HepG2 (cell line): ENCODE measurements at regions not wholly inside any gene's neighbourhood (a gene's known extent, or its start where the extent isn't known, plus 50 kb on each side); places are given as distances from the start of the nearest gene placed in this dataset.

ENCODE experiments used
- ATAC-seq: fragments of 200-7000 bp; cut with Tn5 transposase; 3 replicates; pipeline ENCODE4 v1.9.1; 2020; ENCODE audit warnings: mild to moderate bottlenecking, moderate library complexity
- BruUV-seq: library from RNA; stranded (reverse); fragments of 400-500 nt; replicated peaks from 2 replicates; lab custom pipeline; 2021; lab: Mats Ljungman, UMichigan
- CTCF ChIA-PET: fragments of 300-600 bp; formaldehyde crosslinking; extraction: SDS; loops from one replicate; lab custom pipeline; 2021; ENCODE audit warnings: low total read pairs, inconsistent platforms, low intra/inter-chr PET ratio; lab: Yijun Ruan, JAX
- POLR2A ChIA-PET: fragments of 350-600 bp; sonication (Branson Sonifier 250); formaldehyde crosslinking; loops from one replicate; lab custom pipeline; 2020; ENCODE audit warnings: antibody characterized with exemption, inconsistent platforms; lab: Yijun Ruan, JAX
- DNase-seq: peaks from one replicate; pipeline ENCODE4 v3.0.0-alpha.2; 2015; ENCODE audit warnings: low spot score
- FAIRE-seq: peaks from 3 replicates; lab custom pipeline; 2011; peaks lifted over from hg19 to GRCh38; lab: Jason Lieb, UNC
- H2AFZ ChIP-seq: one replicate; pipeline ENCODE4 v1.6.1; 2011; ENCODE audit warnings: low read length, inconsistent platforms
- H3K27ac ChIP-seq: fragments of 300-600 bp; 3 replicates; pipeline ENCODE4 v1.8.0; 2011; ENCODE audit warnings: mixed run types, mild to moderate bottlenecking, mixed read lengths, low read length, inconsistent platforms; ENCODE audit not compliant: insufficient read depth; ENCODE audit errors: extremely low read length
- H3K27me3 ChIP-seq, 2 experiments: fragments of 200-600 bp in 1 of 2; 2 replicates in 1 of 2; 3 replicates in 1 of 2; pipeline versions ENCODE4 v1.6.0 to v1.8.0; 2011; ENCODE audit warnings: low read length in 2 of 2, mild to moderate bottlenecking in 2 of 2, moderate library complexity in 2 of 2, inconsistent platforms in 1 of 2; ENCODE audit not compliant: insufficient read depth in 2 of 2, control insufficient read depth in 1 of 2
- H3K36me3 ChIP-seq, 2 experiments: fragments of 200-600 bp in 1 of 2; replicated peaks in 1 of 2; 2 replicates in 1 of 2; 3 replicates in 1 of 2; pipeline versions ENCODE4 v1.5.1 to v1.8.0; 2011; ENCODE audit warnings: low read length in 2 of 2, inconsistent platforms in 1 of 2; ENCODE audit not compliant: insufficient read depth in 2 of 2, control insufficient read depth in 1 of 2
- H3K4me1 ChIP-seq: 2 replicates; pipeline ENCODE4 v1.5.1; 2012; ENCODE audit warnings: low read length, inconsistent platforms; ENCODE audit not compliant: insufficient read depth
- H3K4me2 ChIP-seq: 2 replicates; pipeline ENCODE4 v1.6.0; 2011; ENCODE audit warnings: low read depth, low read length, inconsistent platforms
- H3K4me3 ChIP-seq, 3 experiments: fragments of 200-600 bp in 1 of 3; sonication (generic), shearing (Covaris generic) in 1 of 3; replicated peaks in 1 of 3; 2 replicates each; pipeline ENCODE4 v1.5.1; 2011 to 2016; ENCODE audit warnings: low read length in 3 of 3, inconsistent platforms in 2 of 3, low read depth in 2 of 3, mild to moderate bottlenecking in 2 of 3, control low read depth in 1 of 3, mixed read lengths in 1 of 3; ENCODE audit not compliant: insufficient read depth in 1 of 3
- H3K79me2 ChIP-seq: one replicate; pipeline ENCODE4 v1.6.1; 2011; ENCODE audit warnings: low read length, inconsistent platforms; ENCODE audit not compliant: insufficient read depth
- H3K9ac ChIP-seq: 2 replicates; pipeline ENCODE4 v1.6.0; 2011; ENCODE audit warnings: mild to moderate bottlenecking, low read depth, low read length, inconsistent platforms; ENCODE audit not compliant: insufficient read depth
- H3K9me3 ChIP-seq: 2 replicates; pipeline ENCODE4 v1.5.1; 2012; ENCODE audit warnings: mild to moderate bottlenecking, low read length
- H4K20me1 ChIP-seq: 2 replicates; pipeline ENCODE4 v1.6.0; 2011; ENCODE audit warnings: inconsistent platforms, mild to moderate bottlenecking, low read length, moderate library complexity; ENCODE audit not compliant: insufficient read depth
- ATM ChIP-seq: fragments of 450-650 bp; IDR thresholded peaks from 2 replicates; pipeline ENCODE4 v1.7.1; 2017; ENCODE audit warnings: mild to moderate bottlenecking, borderline replicate concordance
- HMG20A ChIP-seq: IDR thresholded peaks from 2 replicates; pipeline ENCODE4 v1.6.1; 2016; ENCODE audit warnings: borderline replicate concordance
- HOXD1 ChIP-seq: sonication (generic); formaldehyde crosslinking; IDR thresholded peaks from 2 replicates; pipeline ENCODE4 v1.5.0; 2020; ENCODE audit warnings: missing genetic modification reagents
- POGZ ChIP-seq: sonication (generic); formaldehyde crosslinking; IDR thresholded peaks from 2 replicates; pipeline ENCODE4 v1.4.0; 2020; ENCODE audit warnings: mild to moderate bottlenecking, missing genetic modification reagents
- STAT6 ChIP-seq: sonication (generic); formaldehyde crosslinking; IDR thresholded peaks from 2 replicates; pipeline ENCODE4 v1.4.0; 2020; ENCODE audit warnings: missing genetic modification reagents, mild to moderate bottlenecking, borderline replicate concordance
- TP53 ChIP-seq: sonication (generic); formaldehyde crosslinking; conservative IDR thresholded peaks from 2 replicates; pipeline ENCODE4 v1.4.0; 2020; ENCODE audit warnings: missing genetic modification reagents
- ZMAT3 ChIP-seq: sonication (generic); formaldehyde crosslinking; conservative IDR thresholded peaks from 2 replicates; pipeline ENCODE4 v1.7.0; 2021; ENCODE audit warnings: missing genetic modification reagents
- ZNF224 ChIP-seq: sonication (generic); formaldehyde crosslinking; IDR thresholded peaks from 2 replicates; pipeline ENCODE4 v1.5.0; 2020; ENCODE audit warnings: mild to moderate bottlenecking, missing genetic modification reagents
- ZNF253 ChIP-seq: sonication (generic); formaldehyde crosslinking; IDR thresholded peaks from 2 replicates; pipeline ENCODE4 v1.8.0; 2022; ENCODE audit warnings: mild to moderate bottlenecking, missing genetic modification reagents, borderline replicate concordance
- ZNF337 ChIP-seq: sonication (generic); formaldehyde crosslinking; IDR thresholded peaks from 2 replicates; pipeline ENCODE4 v1.5.1; 2020; ENCODE audit warnings: missing genetic modification reagents, low read depth, mild to moderate bottlenecking, borderline replicate concordance
- ZNF510 ChIP-seq: sonication (generic); formaldehyde crosslinking; IDR thresholded peaks from 2 replicates; pipeline ENCODE4 v1.4.0; 2020; ENCODE audit warnings: low read depth, mild to moderate bottlenecking, missing genetic modification reagents
- ZNF513 ChIP-seq: sonication (generic); formaldehyde crosslinking; conservative IDR thresholded peaks from 2 replicates; pipeline ENCODE4 v1.5.0; 2020; ENCODE audit warnings: missing genetic modification reagents
- ZNF83 ChIP-seq: sonication (generic); formaldehyde crosslinking; IDR thresholded peaks from 2 replicates; pipeline ENCODE4 v1.4.0; 2020; ENCODE audit warnings: missing genetic modification reagents, mild to moderate bottlenecking, borderline replicate concordance
- in situ Hi-C: cut with HindIII; loops from 2 replicates; pipeline ENCODE4 v1.10.0; 2017; ENCODE audit warnings: low pct_unique_long_range_greater_than_20kb; ENCODE audit not compliant: extremely low pct_ligation_motif_present
- intact Hi-C: fragments of 100-400 bp; cut with micrococcal nuclease; formaldehyde crosslinking; loops from one replicate; pipeline ENCODE4 v1.10.0; 2022; ENCODE audit not compliant: unreplicated experiment
- TF ChIP-seq, protein P1 (sequence below): IDR thresholded peaks from 2 replicates; pipeline ENCODE4 v1.6.1; 2016; ENCODE audit warnings: low read depth, control low read depth
- TF ChIP-seq, protein P2 (sequence below): sonication (generic); formaldehyde crosslinking; IDR thresholded peaks from 2 replicates; pipeline ENCODE4 v1.5.0; 2020; ENCODE audit warnings: missing genetic modification reagents, mild to moderate bottlenecking, borderline replicate concordance
- TF ChIP-seq, protein P3 (sequence below): sonication (generic); formaldehyde crosslinking; IDR thresholded peaks from 2 replicates; pipeline ENCODE4 v1.4.0; 2020; ENCODE audit warnings: mild to moderate bottlenecking, missing genetic modification reagents

DNA sequence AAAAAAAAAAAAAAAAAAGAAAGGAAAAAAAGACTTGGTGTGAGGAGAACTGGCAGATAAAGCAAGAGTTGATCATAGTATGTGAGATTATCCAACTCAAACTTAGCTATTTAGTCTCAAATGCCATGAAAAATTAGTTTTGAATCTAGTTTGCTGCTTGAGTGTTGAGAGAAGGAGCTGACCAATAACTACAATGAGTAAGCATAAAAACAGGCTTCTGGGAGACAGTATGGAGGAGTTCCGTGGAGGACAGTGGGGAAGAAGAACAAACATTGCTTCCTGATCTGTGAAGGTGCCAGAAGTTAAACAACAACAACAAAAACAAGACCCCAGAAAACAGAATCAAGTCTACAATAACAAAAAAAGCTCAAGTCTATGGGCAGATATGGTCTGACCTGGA is 317.1 kb upstream of the POT1 start (continued):
- no peak for TF ChIP-seq ZMAT3 (CRISPR knock-in tag)

DNA sequence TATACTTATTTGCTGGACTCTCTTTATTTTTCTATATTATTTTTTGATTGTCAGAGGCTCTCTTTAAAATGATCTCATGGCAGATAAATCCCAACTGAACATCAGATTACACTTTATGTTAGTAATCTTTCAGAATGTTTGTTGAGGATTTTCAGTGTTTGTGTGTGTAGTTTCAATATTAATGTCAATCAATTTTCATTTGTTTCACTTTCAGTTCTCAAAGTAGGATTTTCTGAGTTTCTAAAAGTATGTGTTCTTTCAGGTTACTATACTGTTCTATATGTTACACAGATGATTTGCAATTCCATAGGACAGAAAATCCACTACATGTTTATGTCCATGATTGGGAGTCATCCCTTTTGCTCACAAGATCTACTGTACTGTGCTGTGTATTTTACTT is 311.9 kb upstream of the POT1 start:
- DNase-seq = no peak
- no TSS peak for BruUV-seq
- FAIRE-seq = no peak
- Histone ChIP-seq H3K27me3 (no peaks in the 10 kb centered on the region), H3K9ac (no peak overlapping the region), H4K20me1 (no peaks in the 10 kb centered on the region), H3K4me1 (no peaks in the 10 kb centered on the region), H3K36me3 (no peaks in the 10 kb centered on the region), H3K79me2 (no peaks in the 10 kb centered on the region), H3K27ac (no peak overlapping the region), H3K4me3 (no peak overlapping the region), H2AFZ (no peak overlapping the region), H3K4me2 (no peak overlapping the region), H3K9me3 (no peaks in the 10 kb centered on the region)
- in situ Hi-C loops (no loop called here), intact Hi-C loops (no loop called here)
- ATAC-seq = no peak
- ChIA-PET CTCF (no interaction called here), POLR2A (no interaction called here)
- TF ChIP-seq STAT6 (CRISPR knock-in tag) (no peak), ZNF83 (CRISPR knock-in tag) (no peak), HMG20A (CRISPR knock-in tag) (no peak), TP53 (CRISPR knock-in tag) (no peak), ZNF510 (CRISPR knock-in tag) (no peak), POGZ (CRISPR knock-in tag) (no peak), HOXD1 (CRISPR knock-in tag) (no peak), ZNF337 (no peak), ATM (no peak), ZNF224 (CRISPR knock-in tag) (no peak), ZNF253 (CRISPR knock-in tag) (no peak), ZNF513 (no peak)
- TF ChIP-seq, protein P1, sequence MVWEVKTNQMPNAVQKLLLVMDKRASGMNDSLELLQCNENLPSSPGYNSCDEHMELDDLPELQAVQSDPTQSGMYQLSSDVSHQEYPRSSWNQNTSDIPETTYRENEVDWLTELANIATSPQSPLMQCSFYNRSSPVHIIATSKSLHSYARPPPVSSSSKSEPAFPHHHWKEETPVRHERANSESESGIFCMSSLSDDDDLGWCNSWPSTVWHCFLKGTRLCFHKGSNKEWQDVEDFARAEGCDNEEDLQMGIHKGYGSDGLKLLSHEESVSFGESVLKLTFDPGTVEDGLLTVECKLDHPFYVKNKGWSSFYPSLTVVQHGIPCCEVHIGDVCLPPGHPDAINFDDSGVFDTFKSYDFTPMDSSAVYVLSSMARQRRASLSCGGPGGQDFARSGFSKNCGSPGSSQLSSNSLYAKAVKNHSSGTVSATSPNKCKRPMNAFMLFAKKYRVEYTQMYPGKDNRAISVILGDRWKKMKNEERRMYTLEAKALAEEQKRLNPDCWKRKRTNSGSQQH = no peak
- TF ChIP-seq, protein P2, sequence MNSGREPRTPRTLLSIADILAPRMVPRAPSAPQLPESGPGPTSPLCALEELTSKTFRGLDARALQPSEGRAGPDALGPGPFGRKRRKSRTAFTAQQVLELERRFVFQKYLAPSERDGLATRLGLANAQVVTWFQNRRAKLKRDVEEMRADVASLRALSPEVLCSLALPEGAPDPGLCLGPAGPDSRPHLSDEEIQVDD (CRISPR knock-in tag) = no peak
- TF ChIP-seq, protein P3, sequence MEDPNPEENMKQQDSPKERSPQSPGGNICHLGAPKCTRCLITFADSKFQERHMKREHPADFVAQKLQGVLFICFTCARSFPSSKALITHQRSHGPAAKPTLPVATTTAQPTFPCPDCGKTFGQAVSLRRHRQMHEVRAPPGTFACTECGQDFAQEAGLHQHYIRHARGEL (CRISPR knock-in tag) = no peak
